ENCODE measurements at regions not wholly inside any gene's neighbourhood (a gene's known extent, or its start where the extent isn't known, plus 50 kb on each side); places are given as distances from the start of the nearest gene placed in this dataset.

DNA sequence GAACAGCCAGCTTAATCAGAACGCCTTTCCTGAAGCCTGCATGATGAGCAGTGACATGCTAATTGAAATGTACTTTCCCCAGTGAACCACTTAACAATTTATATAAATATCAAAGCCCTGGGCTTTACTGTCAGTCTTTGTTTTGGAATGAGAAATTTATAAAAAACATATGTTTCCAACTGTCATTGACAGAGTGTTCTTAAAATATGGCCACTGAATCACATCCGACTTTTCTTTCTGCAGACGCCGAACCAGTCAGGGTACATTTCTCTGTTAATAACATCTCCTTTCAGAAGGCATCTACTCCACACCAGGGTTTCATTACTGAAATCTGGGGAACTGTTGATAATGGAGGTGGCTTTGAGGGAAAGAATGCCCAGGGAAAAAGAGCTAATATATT lies 343.7 kb downstream of the INSIG2 start:
- Histone ChIP-seq H3K4me1 (no peaks in the 10 kb centered on the region), H3K9me3 (no peaks in the 10 kb centered on the region), H3K4me3 (ENCODE audit: low read depth, low read length) (no peak overlapping the region), H3K27me3 (no peaks in the 10 kb centered on the region), H3K36me3 (no peaks in the 10 kb centered on the region)
- no peak for DNase-seq
- no peak for TF ChIP-seq CTCF (IDR thresholded peaks at IDR 0.05; ENCODE audit: low read depth, low read length)

- H3K36me3 ChIP-seq = no peaks in the 10 kb centered on the region
- no peaks in the 10 kb centered on the region for H3K9me3 ChIP-seq
- TF ChIP-seq CTCF (IDR thresholded peaks at IDR 0.05; ENCODE audit: low read depth, low read length) = no peak
- H3K4me1 ChIP-seq = no peaks in the 10 kb centered on the region
- DNase-seq = no peak
- H3K4me3 ChIP-seq (ENCODE audit: low read depth, low read length) = no peak overlapping the region
- no peaks in the 10 kb centered on the region for H3K27me3 ChIP-seq
Measured at GRCh38 chr2:118431586-118431985, 343.3 kb downstream of the INSIG2 start.

DNA sequence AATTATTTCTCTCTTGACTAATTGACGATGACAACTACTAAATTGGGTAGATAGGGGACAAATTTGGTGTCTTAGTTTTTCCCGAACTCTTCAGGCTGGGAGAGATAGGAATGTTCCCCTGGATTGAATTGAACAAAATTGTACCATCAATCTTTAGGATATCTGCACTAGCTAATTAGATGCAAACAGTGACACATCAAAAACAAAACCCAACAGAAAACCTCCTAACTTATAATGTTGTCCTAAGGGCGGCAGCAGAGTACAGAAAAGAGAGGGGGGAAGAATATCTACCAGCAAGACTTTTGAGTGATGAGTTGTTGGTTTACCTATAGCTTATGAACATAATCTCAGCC lies 342.9 kb downstream of the INSIG2 start:
- Histone ChIP-seq H3K4me3 (ENCODE audit: low read depth, low read length) (no peak overlapping the region), H3K27me3 (no peaks in the 10 kb centered on the region), H3K4me1 (no peaks in the 10 kb centered on the region), H3K36me3 (no peaks in the 10 kb centered on the region), H3K9me3 (no peaks in the 10 kb centered on the region)
- no peak for DNase-seq
- no peak for TF ChIP-seq CTCF (IDR thresholded peaks at IDR 0.05; ENCODE audit: low read depth, low read length)

DNA sequence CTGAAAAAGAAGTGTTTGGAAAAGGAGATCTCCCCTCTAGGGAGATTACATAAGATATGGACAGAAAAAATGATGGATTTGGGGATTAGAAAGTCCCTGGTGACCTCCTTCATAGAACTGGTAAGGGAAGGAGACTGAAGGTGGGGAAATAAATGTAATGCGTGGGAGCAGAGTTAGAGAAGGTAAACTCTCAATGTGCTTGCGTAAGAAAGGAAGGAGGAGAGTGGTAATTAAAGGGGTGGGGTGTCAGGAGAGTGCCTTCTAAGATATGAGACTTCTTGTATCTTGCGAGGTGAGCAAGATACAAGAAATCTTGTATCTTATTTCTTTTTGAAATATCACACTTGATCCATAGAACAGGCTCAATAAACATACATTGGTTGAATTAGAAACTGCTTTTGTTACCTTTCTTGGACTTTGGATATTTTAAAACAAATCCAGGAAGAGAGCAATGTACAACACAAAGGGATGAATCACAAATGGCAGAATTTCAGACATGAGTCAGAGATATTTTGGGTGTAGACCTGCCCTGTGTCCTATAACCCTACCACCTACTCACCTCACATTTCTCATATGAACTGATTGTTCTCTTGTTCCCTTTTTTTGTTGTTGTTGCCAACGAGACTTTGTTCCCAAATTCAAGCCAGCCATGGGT lies 342.4 kb downstream of the INSIG2 start:
- TF ChIP-seq CTCF (IDR thresholded peaks at IDR 0.05; ENCODE audit: low read depth, low read length) = no peak

GRCh38 chr2:118425191-118425590 lies 336.9 kb downstream of the INSIG2 start:
- Histone ChIP-seq H3K27me3 (no peaks in the 10 kb centered on the region), H3K4me3 (ENCODE audit: low read depth, low read length) (no peak overlapping the region), H3K4me1 (no peaks in the 10 kb centered on the region), H3K9me3 (no peaks in the 10 kb centered on the region), H3K36me3 (no peaks in the 10 kb centered on the region)
- TF ChIP-seq CTCF (IDR thresholded peaks at IDR 0.05; ENCODE audit: low read depth, low read length) = no peak
- DNase-seq = no peak

More for the DNA sequence above, 342.4 kb downstream of the INSIG2 start:
- Histone ChIP-seq H3K4me3 (ENCODE audit: low read depth, low read length) (no peak overlapping the region), H3K36me3 (no peaks in the 10 kb centered on the region), H3K9me3 (no peaks in the 10 kb centered on the region), H3K4me1 (no peaks in the 10 kb centered on the region), H3K27me3 (no peaks in the 10 kb centered on the region)
- DNase-seq = no peak

DNA sequence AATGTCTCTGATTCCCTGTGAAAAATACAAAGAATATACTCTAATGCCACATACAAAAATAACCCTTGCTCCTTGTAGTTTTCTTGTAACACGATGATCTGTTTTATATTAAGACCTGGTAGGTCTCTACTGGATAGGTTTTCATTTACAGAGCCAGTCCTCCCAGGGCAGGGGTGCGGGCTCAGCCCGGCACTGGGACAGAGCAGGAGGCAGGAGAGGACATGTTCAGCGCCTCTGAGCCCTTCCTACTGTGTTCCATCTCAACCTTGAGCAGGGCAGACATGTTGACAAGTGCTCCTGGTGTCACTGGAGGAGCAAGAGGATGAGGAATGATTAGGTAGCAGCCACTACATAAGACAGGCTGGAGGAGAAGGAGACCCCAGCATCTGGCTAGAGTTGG lies 335.5 kb downstream of the INSIG2 start:
- no peak overlapping the region for H3K4me3 ChIP-seq (ENCODE audit: low read depth, low read length)
- no peaks in the 10 kb centered on the region for H3K36me3 ChIP-seq
- H3K9me3 ChIP-seq = no peaks in the 10 kb centered on the region
- H3K27me3 ChIP-seq = no peaks in the 10 kb centered on the region
- H3K4me1 ChIP-seq = no peaks in the 10 kb centered on the region
- no peak for TF ChIP-seq CTCF (IDR thresholded peaks at IDR 0.05; ENCODE audit: low read depth, low read length)
- no peak for DNase-seq

Data from BE2C (cell line).